ENCODE measurements at regions not wholly inside any gene's neighbourhood (a gene's known extent, or its start where the extent isn't known, plus 50 kb on each side); places are given as distances from the start of the nearest gene placed in this dataset.

- DNase-seq (ENCODE audit: low read depth in 2 of 2) = no peak
Measured at GRCh38 chr18:71899707-71900472, 644.3 kb downstream of the CBLN2 start.

- no peak for DNase-seq (ENCODE audit: low read depth in 2 of 2)
Measured at GRCh38 chr18:71899183-71899582, 645.0 kb downstream of the CBLN2 start.

- DNase-seq (ENCODE audit: low read depth in 2 of 2) = no peak
Measured at GRCh38 chr18:71887509-71887908, 656.6 kb downstream of the CBLN2 start.

GRCh38 chr18:71878226-71878625 is 665.9 kb downstream of the CBLN2 start:
- no peak for DNase-seq (ENCODE audit: low read depth in 2 of 2)

- no peak for DNase-seq (ENCODE audit: low read depth in 2 of 2)
Measured at GRCh38 chr18:71873695-71874094, 670.4 kb downstream of the CBLN2 start.

GRCh38 chr18:71865888-71866287 is 678.3 kb downstream of the CBLN2 start:
- DNase-seq (ENCODE audit: low read depth in 2 of 2) = no peak

GRCh38 chr18:71850602-71851001 is 693.5 kb downstream of the CBLN2 start:
- no peak for DNase-seq (ENCODE audit: low read depth in 2 of 2)

GRCh38 chr18:71849407-71849806 is 694.7 kb downstream of the CBLN2 start:
- DNase-seq (ENCODE audit: low read depth in 2 of 2) = no peak

- no peak for DNase-seq (ENCODE audit: low read depth in 2 of 2)
Measured at GRCh38 chr18:71846716-71847115, 697.4 kb downstream of the CBLN2 start.

GRCh38 chr18:71844814-71845213 is 699.3 kb downstream of the CBLN2 start:
- no peak for DNase-seq (ENCODE audit: low read depth in 2 of 2)

GRCh38 chr18:71842666-71843065 is 701.5 kb downstream of the CBLN2 start:
- DNase-seq (ENCODE audit: low read depth in 2 of 2) = no peak

GRCh38 chr18:71837547-71837946 is 706.6 kb downstream of the CBLN2 start:
- no peak for DNase-seq (ENCODE audit: low read depth in 2 of 2)

GRCh38 chr18:71832946-71833617 is 711.1 kb downstream of the CBLN2 start:
- no peak for DNase-seq (ENCODE audit: low read depth in 2 of 2)

- DNase-seq (ENCODE audit: low read depth in 2 of 2) = no peak
Measured at GRCh38 chr18:71831039-71831438, 713.1 kb downstream of the CBLN2 start.

GRCh38 chr18:71827301-71827700 is 716.8 kb downstream of the CBLN2 start:
- DNase-seq (ENCODE audit: low read depth in 2 of 2) = no peak

- no peak for DNase-seq (ENCODE audit: low read depth in 2 of 2)
Measured at GRCh38 chr18:71815305-71815704, 728.8 kb downstream of the CBLN2 start.

GRCh38 chr18:71809711-71810110 is 734.4 kb downstream of the CBLN2 start:
- no peak for DNase-seq (ENCODE audit: low read depth in 2 of 2)

GRCh38 chr18:71808616-71809015 is 735.5 kb downstream of the CBLN2 start:
- no peak for DNase-seq (ENCODE audit: low read depth in 2 of 2)

GRCh38 chr18:71807586-71807985 is 736.6 kb downstream of the CBLN2 start:
- no peak for DNase-seq (ENCODE audit: low read depth in 2 of 2)

- no peak for DNase-seq (ENCODE audit: low read depth in 2 of 2)
Measured at GRCh38 chr18:71798986-71799673, 745.0 kb downstream of the CBLN2 start.

GRCh38 chr18:71797554-71797953 is 746.6 kb downstream of the CBLN2 start:
- DNase-seq (ENCODE audit: low read depth in 2 of 2) = no peak

GRCh38 chr18:71784777-71785176 is 759.4 kb downstream of the CBLN2 start:
- DNase-seq (ENCODE audit: low read depth in 2 of 2) = no peak

GRCh38 chr18:71760541-71760940 is 783.6 kb downstream of the CBLN2 start:
- no peak for DNase-seq (ENCODE audit: low read depth in 2 of 2)

Data from stimulated activated CD4-positive, alpha-beta T cell treated with anti-CD3 and anti-CD28 coated beads, Interleukin-4, amount 100 ng/mL, for 48 hours (primary cell).